Head of caudate nucleus (tissue), 42 donors: ENCODE measurements at regions not wholly inside any gene's neighbourhood (a gene's known extent, or its start where the extent isn't known, plus 50 kb on each side); places are given as distances from the start of the nearest gene placed in this dataset.
"Not testable (repeated sequence)": the region's sequence is repeated elsewhere in the genome, so short reads cannot be mapped to it uniquely, and the experiment has no call there.

Source experiments
- DNase-seq, 42 donors: peaks; one replicate each; pipeline versions ENCODE4 v3.0.0 to v3.0.0-alpha.2; 2020 to 2021; ENCODE audit warnings: mixed read lengths in 7 of 42
- intact Hi-C: fragments of 100-400 bp; cut with DNase I; formaldehyde crosslinking; loops from one replicate; pipeline ENCODE4 v1.15.0; 2022

- intact Hi-C loops = no loop called here
Observed at GRCh38 chr1:232432313-232432712, 197.6 kb downstream of the SIPA1L2 start.

GRCh38 chr1:232431748-232432147, 198.2 kb downstream of the SIPA1L2 start:
- intact Hi-C loops = no loop called here
- DNase-seq = no peak

More at GRCh38 chr1:232432313-232432712, 197.6 kb downstream of the SIPA1L2 start:
- peak in 41 of 42 donors; percentile 15 to 87 (median 55) for DNase-seq

- intact Hi-C loops = no loop called here
- DNase-seq = peak in 27 of 42 donors; percentile 10 to 67 (median 29)
Observed at GRCh38 chr1:232431326-232431725, 198.6 kb downstream of the SIPA1L2 start.

GRCh38 chr1:232430467-232430866, 199.5 kb downstream of the SIPA1L2 start:
- DNase-seq = no peak
- intact Hi-C loops = no loop called here

- intact Hi-C loops = no loop called here
- no peak for DNase-seq
Observed at GRCh38 chr1:232428786-232429530, 201.0 kb downstream of the SIPA1L2 start.

- intact Hi-C loops = no loop called here
- no peak for DNase-seq
Observed at GRCh38 chr1:232428036-232428645, 201.8 kb downstream of the SIPA1L2 start.

- no peak for DNase-seq
- intact Hi-C loops = no loop called here
Observed at GRCh38 chr1:232426801-232427200, 203.1 kb downstream of the SIPA1L2 start.

GRCh38 chr1:232425421-232425820, 204.5 kb downstream of the SIPA1L2 start:
- no peak for DNase-seq

GRCh38 chr1:232423591-232423990, 206.3 kb downstream of the SIPA1L2 start:
- intact Hi-C loops = no loop called here
- DNase-seq = no peak

More at GRCh38 chr1:232425421-232425820, 204.5 kb downstream of the SIPA1L2 start:
- intact Hi-C loops = no loop called here

- intact Hi-C loops = no loop called here
- no peak for DNase-seq
Observed at GRCh38 chr1:232422898-232423297, 207.0 kb downstream of the SIPA1L2 start.

GRCh38 chr1:232422098-232422497, 207.8 kb downstream of the SIPA1L2 start:
- intact Hi-C loops = no loop called here

GRCh38 chr1:232421143-232421796, 208.7 kb downstream of the SIPA1L2 start:
- DNase-seq = no peak
- intact Hi-C loops = no loop called here

More at GRCh38 chr1:232422098-232422497, 207.8 kb downstream of the SIPA1L2 start:
- no peak for DNase-seq

- intact Hi-C loops = no loop called here
- no peak for DNase-seq
Observed at GRCh38 chr1:232417636-232418248, 212.2 kb downstream of the SIPA1L2 start.

- no peak for DNase-seq
- intact Hi-C loops = no loop called here
Observed at GRCh38 chr1:232416026-232416568, 213.8 kb downstream of the SIPA1L2 start.

- DNase-seq = not testable (repeated sequence)
Observed at GRCh38 chr1:232415481-232415880, 214.5 kb downstream of the SIPA1L2 start.

GRCh38 chr1:232414100-232414499, 215.8 kb downstream of the SIPA1L2 start:
- intact Hi-C loops = no loop called here
- no peak for DNase-seq

More at GRCh38 chr1:232415481-232415880, 214.5 kb downstream of the SIPA1L2 start:
- intact Hi-C loops = not testable (repeated sequence)

- DNase-seq = no peak
- intact Hi-C loops = no loop called here
Observed at GRCh38 chr1:232413674-232414073, 216.3 kb downstream of the SIPA1L2 start.

- no peak for DNase-seq
- intact Hi-C loops = no loop called here
Observed at GRCh38 chr1:232409584-232409983, 220.3 kb downstream of the SIPA1L2 start.

- DNase-seq = no peak
- intact Hi-C loops = no loop called here
Observed at GRCh38 chr1:232407120-232407519, 222.8 kb downstream of the SIPA1L2 start.
